ENCODE measurements at regions not wholly inside any gene's neighbourhood (a gene's known extent, or its start where the extent isn't known, plus 50 kb on each side); places are given as distances from the start of the nearest gene placed in this dataset.

DNA sequence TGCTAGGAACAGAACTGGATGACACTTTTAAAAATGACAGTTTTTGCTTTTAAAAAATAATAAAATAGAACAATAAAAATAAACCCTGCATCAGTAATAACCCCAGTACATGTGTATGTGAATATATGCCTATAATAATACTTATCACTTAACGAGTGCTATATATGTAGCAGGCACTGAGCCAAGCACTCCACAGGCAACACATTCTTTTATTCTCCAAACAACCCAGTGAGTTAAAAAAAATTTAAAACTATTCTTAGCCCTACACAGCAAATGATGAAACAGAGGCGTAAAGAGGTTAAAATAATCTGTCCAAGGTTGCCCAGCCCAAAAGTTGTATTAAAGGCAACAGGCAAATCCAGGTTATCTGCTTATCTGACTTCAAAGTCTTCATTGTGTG is 124.5 kb upstream of the SMIM23 start (continued):
- TF ChIP-seq OVOL2 (CRISPR knock-in tag; IDR thresholded peaks at IDR 0.05; ENCODE audit: borderline replicate concordance), result no peak
- TF ChIP-seq ZNF281 (CRISPR knock-in tag; IDR thresholded peaks at IDR 0.05), result no peak
- no peak for TF ChIP-seq ZNF416 (CRISPR knock-in tag; IDR thresholded peaks at IDR 0.05)
- no peak for TF ChIP-seq ZNF425 (CRISPR knock-in tag; conservative IDR thresholded peaks at IDR 0.05)
- TF ChIP-seq GABPB1 (CRISPR knock-in tag; IDR thresholded peaks at IDR 0.05), result no peak
- TF ChIP-seq E2F4 (CRISPR knock-in tag; IDR thresholded peaks at IDR 0.05; ENCODE audit: borderline replicate concordance, low read depth), result no peak
- TF ChIP-seq STAT6 (CRISPR knock-in tag; conservative IDR thresholded peaks at IDR 0.05; ENCODE audit: low read depth), result no peak
- no peak for TF ChIP-seq SOX15 (CRISPR knock-in tag; IDR thresholded peaks at IDR 0.05)
- no peak for TF ChIP-seq FOXJ3 (CRISPR knock-in tag; IDR thresholded peaks at IDR 0.05; ENCODE audit: borderline replicate concordance)

- H3K9me3 Mint-ChIP-seq, result no peaks in the 10 kb centered on the region
- ChIA-PET POLR2A (no interaction called here), CTCF (no interaction called here)
- no peak for ATAC-seq
- no peaks in the 10 kb centered on the region for H3K27me3 Mint-ChIP-seq (ENCODE audit: low read depth)
- no peak overlapping the region for H3K27ac Mint-ChIP-seq
- DNase-seq (ENCODE audit: low spot score), result no peak
- H3K4me3 Mint-ChIP-seq, result no peak overlapping the region
- H3K36me3 Mint-ChIP-seq, result no peaks in the 10 kb centered on the region
- H3K4me1 Mint-ChIP-seq, result peaks cover 13% of the 10 kb centered on the region
- TF ChIP-seq ZNF425 (CRISPR knock-in tag; conservative IDR thresholded peaks at IDR 0.05) (no peak), IRF2 (CRISPR knock-in tag; IDR thresholded peaks at IDR 0.05; ENCODE audit: borderline replicate concordance, low read depth) (no peak), FOXP1 (CRISPR knock-in tag; IDR thresholded peaks at IDR 0.05; ENCODE audit: borderline replicate concordance) (no peak), ZNF219 (CRISPR knock-in tag; IDR thresholded peaks at IDR 0.05; ENCODE audit: borderline replicate concordance) (no peak), TP53 (CRISPR knock-in tag; IDR thresholded peaks at IDR 0.05) (no peak), ZBTB21 (CRISPR knock-in tag; IDR thresholded peaks at IDR 0.05; ENCODE audit: borderline replicate concordance) (no peak), AR (CRISPR knock-in tag; IDR thresholded peaks at IDR 0.05) (no peak)
- TF ChIP-seq, protein P1, sequence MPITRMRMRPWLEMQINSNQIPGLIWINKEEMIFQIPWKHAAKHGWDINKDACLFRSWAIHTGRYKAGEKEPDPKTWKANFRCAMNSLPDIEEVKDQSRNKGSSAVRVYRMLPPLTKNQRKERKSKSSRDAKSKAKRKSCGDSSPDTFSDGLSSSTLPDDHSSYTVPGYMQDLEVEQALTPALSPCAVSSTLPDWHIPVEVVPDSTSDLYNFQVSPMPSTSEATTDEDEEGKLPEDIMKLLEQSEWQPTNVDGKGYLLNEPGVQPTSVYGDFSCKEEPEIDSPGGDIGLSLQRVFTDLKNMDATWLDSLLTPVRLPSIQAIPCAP (CRISPR knock-in tag; IDR thresholded peaks at IDR 0.05), result no peak
- TF ChIP-seq, protein P2, sequence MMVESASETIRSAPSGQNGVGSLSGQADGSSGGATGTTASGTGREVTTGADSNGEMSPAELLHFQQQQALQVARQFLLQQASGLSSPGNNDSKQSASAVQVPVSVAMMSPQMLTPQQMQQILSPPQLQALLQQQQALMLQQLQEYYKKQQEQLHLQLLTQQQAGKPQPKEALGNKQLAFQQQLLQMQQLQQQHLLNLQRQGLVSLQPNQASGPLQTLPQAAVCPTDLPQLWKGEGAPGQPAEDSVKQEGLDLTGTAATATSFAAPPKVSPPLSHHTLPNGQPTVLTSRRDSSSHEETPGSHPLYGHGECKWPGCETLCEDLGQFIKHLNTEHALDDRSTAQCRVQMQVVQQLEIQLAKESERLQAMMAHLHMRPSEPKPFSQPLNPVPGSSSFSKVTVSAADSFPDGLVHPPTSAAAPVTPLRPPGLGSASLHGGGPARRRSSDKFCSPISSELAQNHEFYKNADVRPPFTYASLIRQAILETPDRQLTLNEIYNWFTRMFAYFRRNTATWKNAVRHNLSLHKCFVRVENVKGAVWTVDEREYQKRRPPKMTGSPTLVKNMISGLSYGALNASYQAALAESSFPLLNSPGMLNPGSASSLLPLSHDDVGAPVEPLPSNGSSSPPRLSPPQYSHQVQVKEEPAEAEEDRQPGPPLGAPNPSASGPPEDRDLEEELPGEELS (CRISPR knock-in tag; IDR thresholded peaks at IDR 0.05), result no peak
Observed at GRCh38 chr5:171663311-171664085, 122.1 kb upstream of the SMIM23 start.

Data from WTC11 (cell line).